GM12873 (cell line): ENCODE measurements at regions not wholly inside any gene's neighbourhood (a gene's known extent, or its start where the extent isn't known, plus 50 kb on each side); places are given as distances from the start of the nearest gene placed in this dataset.

Source experiments
- CTCF ChIP-seq: IDR thresholded peaks from 2 replicates; pipeline ENCODE4 v1.5.1; 2012; ENCODE audit warnings: low read depth, mild to moderate bottlenecking, moderate library complexity, low read length, control low read depth; ENCODE audit not compliant: insufficient read depth; ENCODE audit errors: missing control alignments

GRCh38 chr5:128895122-128895521 is 70.2 kb upstream of the SLC27A6 start:
- TF ChIP-seq CTCF: no peak

- no peak for TF ChIP-seq CTCF
These were observed 68.6 kb upstream of the SLC27A6 start for GRCh38 chr5:128896675-128897074.

- no peak for TF ChIP-seq CTCF
These were observed 61.7 kb upstream of the SLC27A6 start for GRCh38 chr5:128903550-128903949.

- TF ChIP-seq CTCF: no peak
These were observed 60.3 kb upstream of the SLC27A6 start for GRCh38 chr5:128904805-128905567.

- TF ChIP-seq CTCF: peak; percentile 62
These were observed 59.6 kb upstream of the SLC27A6 start for GRCh38 chr5:128905568-128906110.

- TF ChIP-seq CTCF: no peak
These were observed 51.7 kb upstream of the SLC27A6 start for GRCh38 chr5:128913551-128913950.
